ENCODE measurements at regions not wholly inside any gene's neighbourhood (a gene's known extent, or its start where the extent isn't known, plus 50 kb on each side); places are given as distances from the start of the nearest gene placed in this dataset.
"Not testable (repeated sequence)": the region's sequence is repeated elsewhere in the genome, so short reads cannot be mapped to it uniquely, and the experiment has no call there.

DNA sequence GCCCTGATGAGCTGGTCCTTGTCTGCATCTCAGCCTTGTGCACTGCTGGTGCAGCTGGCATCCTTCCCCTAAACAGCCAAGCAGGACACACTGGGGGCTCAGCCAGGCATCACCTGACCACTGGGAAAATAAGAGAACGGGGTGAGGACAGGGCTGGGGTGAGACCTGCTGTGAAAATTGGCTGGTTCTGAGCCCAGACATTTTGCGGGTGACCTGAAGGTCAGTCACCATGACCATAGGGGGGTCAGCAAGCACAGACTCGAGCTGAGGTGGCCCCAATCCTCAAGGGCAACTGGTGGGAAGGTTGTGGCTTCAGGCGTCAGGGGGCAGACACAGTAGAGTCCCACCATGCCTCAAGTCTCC, 144.9 kb upstream of the TWIST2 start:
- DNase-seq = no peak

DNA sequence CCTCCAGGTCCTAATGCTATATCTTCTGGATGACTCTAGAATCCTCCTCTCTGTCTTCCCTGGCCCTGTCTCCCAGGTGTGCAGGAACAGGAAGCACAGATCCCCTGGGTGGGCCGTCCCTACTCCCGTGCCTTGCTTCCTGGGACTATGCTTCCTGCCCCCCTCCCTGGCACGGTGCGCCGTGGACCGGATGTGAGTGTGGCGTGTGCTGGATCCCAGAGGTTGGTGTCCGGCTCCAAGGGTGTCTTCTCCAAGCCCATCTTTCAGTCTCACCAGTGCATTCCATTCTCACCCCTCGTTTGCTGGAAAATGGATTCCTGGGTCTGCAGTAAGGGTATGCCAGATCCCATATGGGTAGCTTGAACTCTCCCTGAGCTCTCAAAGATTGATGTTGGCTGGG, 144.4 kb upstream of the TWIST2 start:
- no peak for DNase-seq

DNA sequence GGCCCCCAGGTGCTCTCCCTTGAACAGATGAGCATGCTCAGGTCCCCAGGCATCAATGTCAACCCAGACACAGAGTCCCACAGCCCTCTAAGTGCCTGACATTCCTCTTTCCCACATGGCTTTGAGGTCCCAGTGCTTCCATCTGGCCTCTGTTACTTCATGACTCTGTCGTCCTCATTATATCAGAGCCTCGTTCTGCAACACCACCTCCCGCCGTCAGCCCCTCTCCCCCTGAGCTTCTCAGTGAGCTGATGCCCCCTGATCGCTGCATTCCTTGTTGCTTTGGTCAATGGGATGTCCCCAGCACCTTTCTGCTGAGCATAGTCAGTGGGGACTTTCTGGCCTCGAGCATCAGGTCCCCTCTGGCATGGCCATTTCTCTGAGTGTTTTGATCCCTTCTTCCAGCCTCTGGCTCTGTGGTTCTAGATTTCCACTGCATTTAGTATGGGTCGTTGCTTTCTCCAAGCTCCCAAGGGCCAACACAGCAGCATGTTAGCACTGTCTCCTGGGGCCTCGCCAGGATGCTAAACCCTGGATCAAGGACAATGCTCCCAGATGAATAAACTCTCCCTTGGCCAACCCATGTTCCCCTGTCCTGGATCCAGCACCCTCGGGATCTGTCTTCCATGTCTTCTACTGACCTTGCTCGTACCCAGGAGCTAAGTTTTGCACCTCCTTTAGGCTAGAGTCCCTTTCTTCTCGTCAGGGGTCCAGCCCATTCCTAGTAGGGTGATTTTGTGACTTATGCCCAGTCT, 143.2 kb upstream of the TWIST2 start:
- DNase-seq = no peak

DNA sequence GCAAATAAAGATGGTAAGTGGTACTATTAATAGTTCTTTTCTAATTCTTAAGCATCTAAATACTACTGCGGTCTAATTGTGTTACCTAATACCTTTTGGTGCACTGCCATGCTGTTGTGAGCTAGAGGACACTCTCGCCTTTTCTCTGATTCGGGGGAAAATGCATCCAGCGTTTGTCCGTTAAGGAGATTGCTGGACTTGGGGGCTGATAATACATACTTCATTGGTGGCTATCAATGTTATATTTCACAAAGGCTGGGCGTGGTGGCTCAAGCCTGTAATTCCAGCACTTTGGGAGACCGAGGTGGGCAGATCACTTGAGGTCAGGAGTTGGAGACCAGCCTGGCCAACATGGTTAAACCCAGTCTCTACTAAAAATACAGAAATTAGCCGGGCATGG, 141.7 kb upstream of the TWIST2 start:
- DNase-seq = no peak

DNA sequence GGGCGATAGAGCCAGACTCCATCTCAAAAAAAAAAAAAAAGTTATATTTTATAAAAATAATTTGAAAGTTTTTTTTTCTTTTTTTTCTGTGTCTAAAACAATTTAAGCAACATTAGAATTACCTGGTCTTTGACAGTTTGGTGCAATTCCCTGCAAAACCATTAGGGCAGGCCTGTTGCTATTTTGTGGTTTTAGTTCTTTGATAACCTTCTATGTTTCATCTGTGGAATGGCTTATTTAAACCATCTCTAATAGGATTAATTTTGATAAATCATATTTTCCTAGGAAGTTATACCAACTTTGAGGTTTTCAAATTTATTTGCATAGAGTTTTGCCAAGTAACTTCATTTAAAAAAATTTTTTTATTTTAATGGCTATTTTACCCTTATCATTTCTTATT, 141.2 kb upstream of the TWIST2 start:
- no peak for DNase-seq

DNA sequence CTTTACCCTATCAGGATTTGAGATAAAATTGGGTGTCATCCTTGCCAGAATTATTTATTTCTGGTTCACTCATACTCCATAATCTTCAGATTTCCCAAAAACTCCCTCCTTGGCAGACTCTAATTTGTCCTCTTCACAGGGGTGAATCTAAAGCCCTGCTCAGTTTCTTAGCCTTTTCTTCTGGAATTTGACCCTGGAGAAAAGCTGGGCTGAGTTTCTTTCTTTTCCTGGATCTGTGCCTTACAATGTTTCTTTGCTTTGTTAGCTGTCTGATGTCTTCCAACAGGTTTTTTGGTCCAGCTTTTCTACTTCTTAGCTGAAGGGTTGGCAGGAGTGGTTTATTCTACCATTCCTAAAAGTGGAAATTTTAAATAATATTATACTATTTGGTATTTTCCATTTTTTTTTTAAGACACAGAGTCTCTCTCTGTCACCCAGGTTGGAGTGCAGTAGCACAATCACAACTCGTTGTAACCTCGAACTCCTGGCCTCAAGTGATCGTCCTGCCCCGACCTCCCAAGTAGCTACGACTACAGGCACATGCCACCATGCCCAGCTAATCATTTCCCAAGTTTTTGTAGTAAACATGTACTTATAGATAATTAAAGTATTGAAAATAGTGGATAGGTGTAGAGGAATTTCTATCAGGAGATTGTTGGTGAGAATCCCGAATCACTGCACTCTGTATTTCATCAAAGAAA, 138.4 kb upstream of the TWIST2 start:
- no peak for DNase-seq

DNA sequence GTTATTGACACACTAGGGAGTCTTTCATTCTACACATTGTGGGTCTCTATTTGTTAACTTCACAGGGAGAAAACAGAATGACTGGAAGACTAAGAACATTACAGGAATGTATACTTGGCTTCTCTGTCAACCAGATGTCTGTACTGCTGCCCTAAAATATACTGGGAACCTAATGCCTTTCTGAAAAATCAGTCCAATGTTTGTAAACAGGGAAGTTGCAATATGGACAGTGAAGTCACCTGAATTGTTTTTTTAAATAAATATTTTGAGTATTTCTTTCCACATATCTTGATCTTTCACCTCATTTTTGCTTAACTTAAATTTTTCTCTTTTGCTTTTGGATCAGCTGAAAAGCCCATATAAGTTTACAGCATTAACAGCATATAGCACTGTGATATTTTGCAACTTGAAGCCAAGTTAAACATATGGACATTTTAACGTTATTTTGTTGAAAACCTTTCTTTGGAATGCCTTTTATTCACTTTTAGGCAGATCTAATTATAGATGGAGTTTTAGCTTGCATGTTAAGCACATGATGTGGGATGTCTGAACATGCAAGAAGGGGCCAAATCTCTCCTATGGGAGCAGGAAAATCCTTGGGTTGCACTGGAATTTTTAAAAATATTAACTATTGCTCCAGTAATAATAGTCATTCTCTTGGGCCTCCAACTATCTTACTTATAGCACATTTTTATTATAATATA, 137.7 kb upstream of the TWIST2 start:
- DNase-seq = no peak

DNA sequence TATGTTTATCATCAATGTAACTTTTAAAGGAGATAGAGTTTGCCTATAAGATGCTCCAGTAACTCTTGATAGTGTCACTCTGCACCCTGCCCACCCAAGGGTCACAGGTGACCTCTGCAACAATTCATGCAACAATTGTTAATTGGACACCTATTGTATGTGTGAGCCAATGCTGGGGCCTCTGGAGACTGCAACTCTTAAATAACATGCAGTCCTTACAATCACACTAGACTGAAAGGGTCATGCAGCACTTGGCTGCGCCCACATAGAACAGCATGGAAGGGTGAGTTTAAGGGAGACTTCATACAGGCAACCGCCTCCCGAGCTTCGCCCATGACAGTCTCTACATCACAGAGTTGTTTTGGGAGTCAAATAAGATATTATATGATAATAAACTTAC, 137.1 kb upstream of the TWIST2 start:
- no peak for DNase-seq

DNA sequence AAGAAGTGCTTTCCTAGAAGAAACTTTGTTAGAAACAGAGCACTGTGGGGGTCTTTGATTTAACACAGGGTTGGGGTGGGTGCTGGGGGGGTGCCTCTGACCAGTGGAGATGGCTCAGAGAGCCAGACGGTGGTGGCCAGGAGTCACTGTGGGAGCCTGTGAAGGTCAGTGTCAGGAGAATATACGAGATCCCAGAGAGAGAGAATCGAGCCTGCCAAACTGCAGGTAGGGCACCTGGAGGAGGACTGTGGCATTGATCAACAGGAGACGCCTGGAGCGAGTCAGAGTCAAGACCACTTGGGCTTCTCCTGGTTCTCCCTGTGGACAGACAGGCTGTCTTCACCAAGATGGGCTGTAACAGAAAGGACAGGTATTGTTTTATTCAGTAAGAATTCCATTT, 136.5 kb upstream of the TWIST2 start:
- no peak for DNase-seq

DNA sequence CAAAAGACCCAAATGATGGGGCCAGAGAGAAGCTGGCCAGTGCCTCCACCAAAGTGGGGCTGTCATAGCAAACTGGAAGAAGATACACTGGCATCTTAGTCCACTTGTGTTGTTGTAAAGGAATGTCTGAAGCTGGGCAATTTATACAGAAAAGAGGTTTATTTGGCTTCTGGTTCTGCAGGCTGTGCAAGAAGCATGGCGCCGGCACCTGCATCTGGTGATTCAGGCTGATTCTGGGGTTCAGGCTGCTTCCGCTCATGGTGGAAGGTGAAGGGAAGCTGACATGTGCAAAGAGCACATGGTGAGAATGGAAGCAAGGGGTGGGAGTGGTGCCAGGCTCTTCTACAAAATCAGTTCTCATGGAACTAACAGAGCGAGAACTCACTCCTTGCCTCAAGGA, 135.9 kb upstream of the TWIST2 start:
- DNase-seq = no peak

DNA sequence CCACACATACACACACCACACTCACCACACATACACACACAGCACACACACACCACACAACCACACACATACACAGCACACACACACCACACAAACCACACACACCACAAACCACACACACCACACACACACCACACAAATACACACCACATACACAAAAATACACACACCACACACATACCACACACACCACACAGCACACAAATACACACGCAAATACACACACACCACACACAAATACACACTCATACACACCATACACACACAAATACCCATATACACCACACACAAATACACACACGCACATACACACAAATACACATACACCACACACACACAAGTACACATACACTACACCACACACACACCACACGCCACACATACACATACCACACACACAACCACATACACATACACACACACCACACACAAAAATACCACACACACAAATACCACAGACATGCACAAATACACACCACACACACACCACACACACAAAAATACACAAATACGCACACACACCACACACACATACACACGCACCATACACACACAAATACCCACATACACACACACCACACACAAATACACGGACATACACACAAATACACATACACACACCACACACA, 134.6 kb upstream of the TWIST2 start:
- no peak for DNase-seq

DNA sequence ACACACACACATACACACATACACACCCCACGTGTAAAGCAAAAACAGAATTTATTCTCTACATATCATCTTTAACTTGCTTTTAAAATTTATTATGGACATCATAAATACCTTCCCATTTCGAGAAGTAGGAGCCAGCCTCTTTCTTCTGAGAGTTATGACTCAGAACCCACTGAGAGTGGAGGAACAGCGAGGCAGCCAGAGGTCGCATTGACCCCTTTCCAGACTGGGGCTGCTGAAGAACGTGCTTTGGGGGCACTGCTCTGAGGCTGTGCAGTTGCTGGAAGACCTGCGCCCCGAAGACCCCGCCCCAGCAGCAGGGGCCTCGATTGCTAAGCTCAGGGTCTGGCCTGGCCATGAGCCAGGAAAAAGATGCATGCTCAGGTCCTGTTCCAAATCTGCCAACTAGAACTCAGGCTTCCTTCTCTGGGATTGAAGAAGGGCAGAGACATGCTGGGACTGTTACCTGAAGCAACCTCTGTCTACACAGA, 133.8 kb upstream of the TWIST2 start:
- DNase-seq = no peak

DNA sequence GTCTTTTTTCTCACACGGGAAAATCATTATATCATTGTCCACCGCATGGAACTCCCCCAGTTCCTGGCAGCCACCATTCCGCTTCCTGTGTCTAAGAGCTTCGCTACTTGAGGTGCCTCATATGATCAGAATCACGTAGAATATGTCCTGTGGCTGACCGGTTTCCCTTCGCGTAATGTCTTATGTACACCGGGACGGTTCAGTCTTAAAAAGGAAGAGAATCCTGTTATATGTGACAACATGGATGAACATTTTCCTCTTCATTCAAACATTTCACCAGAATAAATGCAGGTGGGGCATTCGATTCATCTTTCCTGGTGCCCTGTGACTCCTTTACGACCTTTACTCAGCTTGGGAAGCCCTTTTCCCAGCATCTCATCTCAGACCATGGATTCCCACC, 131.7 kb upstream of the TWIST2 start:
- no peak for DNase-seq

DNA sequence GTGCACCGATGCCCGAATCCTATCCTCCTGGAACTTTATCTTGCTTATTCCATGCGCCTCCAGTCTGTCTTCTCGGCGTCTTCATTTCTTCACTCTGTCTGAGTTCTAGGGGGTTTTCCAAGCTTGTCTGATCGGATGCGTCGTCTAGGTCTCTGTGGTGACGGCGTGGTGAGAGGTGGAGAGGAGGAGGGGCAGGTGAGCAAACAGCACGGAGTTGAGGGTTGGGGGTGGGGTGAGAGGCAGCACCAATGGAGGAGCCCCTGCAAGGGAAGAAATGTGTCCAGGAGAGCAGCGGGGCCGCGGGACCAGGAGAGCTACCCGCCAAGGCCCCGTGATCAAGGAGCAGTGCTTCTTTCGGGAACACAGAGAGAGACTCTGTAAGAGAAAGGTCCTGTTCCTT, 131.3 kb upstream of the TWIST2 start:
- no peak for DNase-seq

DNA sequence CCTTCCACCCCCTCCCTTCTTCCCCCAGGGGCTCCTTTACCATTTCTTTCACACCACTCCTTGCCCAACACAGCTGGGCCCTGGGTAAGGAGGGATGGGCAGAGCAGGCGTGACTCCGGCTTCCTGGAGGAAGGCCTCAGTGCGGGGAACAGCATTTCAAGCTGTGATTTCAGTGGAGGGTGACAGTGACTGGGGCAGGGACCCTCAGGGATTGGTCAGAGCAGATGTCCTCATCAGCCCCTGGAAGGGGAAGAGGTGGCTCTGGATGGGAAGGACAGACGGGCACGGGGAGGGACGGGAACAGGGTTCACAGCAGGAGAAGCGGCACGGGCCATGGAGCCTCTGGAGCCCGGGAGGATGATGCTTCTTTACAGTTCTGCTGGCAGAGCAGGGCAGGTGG, 130.8 kb upstream of the TWIST2 start:
- no peak for DNase-seq

DNA sequence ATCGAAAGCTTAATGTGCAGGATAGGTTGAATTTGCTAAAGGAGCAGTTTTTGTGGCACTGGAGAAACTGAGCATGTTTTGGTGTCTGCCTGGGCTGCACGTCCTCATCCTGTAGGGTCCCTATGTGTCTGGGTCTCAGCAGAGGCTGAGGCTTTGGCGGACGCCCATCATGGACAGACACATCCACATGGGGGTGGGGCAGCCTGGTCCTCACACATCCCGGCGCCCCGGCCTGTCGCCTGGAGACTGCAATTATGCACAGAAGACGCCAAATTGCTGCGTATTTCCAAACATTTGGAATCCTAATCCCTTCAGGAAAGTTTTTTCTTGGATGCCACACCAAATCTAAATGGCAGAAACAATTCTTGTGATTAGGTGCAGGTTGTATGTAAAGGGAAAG, 128.2 kb upstream of the TWIST2 start:
- no peak for DNase-seq

DNA sequence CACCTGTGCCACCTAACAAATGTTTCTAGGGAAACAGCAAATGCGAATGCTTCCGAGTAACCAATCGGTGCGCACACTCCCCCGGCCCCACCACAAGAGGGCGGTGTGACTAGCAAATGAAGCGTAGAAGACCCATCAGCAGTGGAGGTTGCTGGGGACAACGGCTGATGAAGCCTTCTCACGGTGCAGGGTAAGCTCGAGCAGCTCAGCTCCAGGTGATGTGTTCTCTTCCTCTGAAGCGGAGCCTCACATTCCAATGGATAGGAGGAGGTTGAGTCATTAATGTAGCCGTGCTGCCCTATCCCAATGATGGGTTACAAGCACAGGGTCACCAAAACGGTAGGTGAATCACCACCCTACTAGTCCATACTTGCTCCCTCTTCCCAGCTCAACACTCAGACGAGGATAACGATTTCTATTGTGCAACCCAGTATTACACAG, 127.6 kb upstream of the TWIST2 start:
- DNase-seq = no peak

DNA sequence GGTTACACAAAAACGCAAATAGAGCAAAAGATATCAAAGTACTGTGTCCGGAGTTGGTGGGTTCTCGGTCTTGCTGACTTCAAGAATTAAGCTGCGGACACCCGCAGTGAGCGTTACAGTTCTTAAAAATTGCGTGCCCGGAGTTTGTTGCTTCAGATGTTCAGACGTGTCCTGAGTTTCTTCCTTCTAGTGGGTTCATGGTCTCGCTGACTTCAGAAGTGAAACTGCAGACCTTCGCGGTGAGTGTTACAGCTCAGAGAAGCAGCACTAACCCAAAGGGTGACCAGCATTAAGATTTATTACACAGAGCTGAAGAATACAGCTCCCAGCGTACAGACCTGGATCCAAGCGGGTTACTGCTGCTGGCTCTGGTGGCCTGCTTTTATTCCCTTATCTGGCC, 125.7 kb upstream of the TWIST2 start:
- no peak for DNase-seq

DNA sequence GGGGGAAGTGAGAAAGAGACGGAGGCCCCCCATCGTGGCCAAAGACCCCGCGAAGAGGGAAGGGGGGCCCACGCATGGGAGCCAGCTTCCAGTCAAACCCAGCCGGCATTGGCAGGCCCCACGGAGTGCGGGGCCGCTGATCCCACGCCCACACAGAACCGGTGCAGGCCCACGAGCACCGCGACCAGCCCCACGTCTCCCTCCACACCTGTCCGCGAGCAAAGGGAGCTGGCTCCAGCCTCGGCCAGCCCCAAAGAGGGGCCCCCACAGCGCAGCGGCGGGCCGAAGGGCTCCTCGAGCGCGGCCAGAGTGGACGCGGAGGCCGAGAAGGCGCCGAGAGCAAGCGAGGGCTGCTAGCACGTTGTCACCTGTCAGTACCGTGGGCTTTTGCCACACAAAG, 125.0 kb upstream of the TWIST2 start:
- no peak for DNase-seq

DNA sequence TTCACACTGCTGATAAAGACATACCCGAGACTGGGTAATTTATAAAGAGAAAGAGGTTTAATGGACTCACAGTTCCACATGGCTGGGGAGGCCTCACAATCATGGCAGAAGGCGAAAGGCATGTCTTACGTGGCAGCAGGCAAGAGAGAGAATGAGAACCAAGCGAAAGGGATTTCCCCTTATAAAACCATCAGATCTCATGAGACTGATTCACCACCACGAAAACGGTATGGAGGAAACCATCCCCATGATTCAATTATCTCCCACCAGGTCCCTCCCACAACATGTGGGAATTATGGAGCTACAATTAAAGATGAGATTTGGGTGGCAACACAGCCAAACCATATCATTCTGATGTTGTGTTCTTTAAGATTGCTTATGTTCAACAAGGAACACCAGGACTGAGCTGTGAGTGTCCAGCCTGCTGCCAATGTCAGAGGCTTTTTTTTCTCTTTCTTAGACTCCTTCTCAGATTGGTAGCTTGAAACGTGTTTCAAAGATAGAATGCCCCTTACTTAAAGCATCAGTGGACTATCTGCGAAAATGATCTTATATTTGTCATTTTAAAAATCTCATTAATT, 124.1 kb upstream of the TWIST2 start:
- not testable (repeated sequence) for DNase-seq

DNA sequence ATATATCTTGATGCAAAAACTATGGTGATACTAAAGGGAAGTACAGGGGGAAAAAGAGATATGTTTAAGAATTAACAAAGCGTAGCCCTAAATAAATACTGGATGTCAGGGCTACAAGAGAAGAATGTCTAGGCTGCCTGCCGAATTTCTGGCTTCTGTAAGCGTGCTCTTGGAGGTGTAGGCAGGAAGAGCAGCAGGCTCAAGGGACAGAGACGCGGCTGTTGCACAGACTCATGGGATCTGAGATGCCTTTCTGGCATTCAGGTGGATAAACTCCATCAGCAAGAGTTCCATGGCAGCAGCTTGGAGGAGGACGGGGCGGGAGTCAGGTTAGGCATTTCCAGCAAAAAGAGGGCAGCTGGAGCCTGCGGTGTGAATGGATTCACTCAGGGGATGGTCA, 123.2 kb upstream of the TWIST2 start:
- no peak for DNase-seq

DNA sequence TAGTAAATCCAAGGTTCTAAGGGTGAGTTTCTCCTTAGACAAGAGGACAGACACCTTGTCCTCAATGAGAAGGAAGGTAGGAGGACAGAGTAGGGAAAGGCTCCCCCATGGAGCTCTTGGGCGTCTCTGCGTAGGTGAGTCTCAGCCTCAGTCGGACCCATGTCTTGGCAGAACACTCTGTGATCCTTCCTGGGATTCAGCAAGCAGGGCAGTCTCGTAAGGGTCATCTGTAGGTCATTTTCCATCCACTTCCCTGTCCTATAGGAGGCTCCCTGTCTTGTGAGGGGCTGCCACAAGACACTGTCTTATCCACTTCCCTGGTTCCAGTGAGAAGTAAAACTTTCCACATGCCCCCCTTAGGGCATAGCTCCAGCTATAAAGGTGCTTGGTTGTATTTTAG, 122.6 kb upstream of the TWIST2 start:
- no peak for DNase-seq

Data from central memory CD4-positive, alpha-beta T cell (primary cell).